Spleen (tissue), 11 donors: ENCODE measurements at regions not wholly inside any gene's neighbourhood (a gene's known extent, or its start where the extent isn't known, plus 50 kb on each side); places are given as distances from the start of the nearest gene placed in this dataset.

Experiments used
- DNase-seq: peaks from one replicate; pipeline ENCODE4 v3.0.0-alpha.2; 2020
- H3K27ac ChIP-seq, 8 donors: fragments of 200-600 bp; sonication (generic) in 7 of 8; 1 replicate in 4 of 8; 2 replicates in 4 of 8; pipeline versions ENCODE4 v1.5.0 to v1.8.0; 2016 to 2021; ENCODE audit warnings: inconsistent platforms in 4 of 8, mild to moderate bottlenecking in 4 of 8, moderate library complexity in 1 of 8
- H3K27me3 ChIP-seq, 7 donors: fragments of 200-600 bp; sonication (generic) in 6 of 7; replicated peaks in 1 of 7; 1 replicate in 4 of 7; 2 replicates in 3 of 7; pipeline versions ENCODE4 v1.5.0 to v1.8.0; 2016 to 2021; ENCODE audit warnings: inconsistent platforms in 3 of 7, mild to moderate bottlenecking in 1 of 7
- H3K36me3 ChIP-seq, 6 donors: fragments of 200-600 bp; sonication (generic) in 5 of 6; 1 replicate in 4 of 6; 2 replicates in 2 of 6; pipeline versions ENCODE4 v1.5.0 to v1.8.0; 2016 to 2021; ENCODE audit warnings: inconsistent platforms in 2 of 6
- H3K4me1 ChIP-seq, 6 donors: fragments of 200-600 bp; sonication (generic) in 5 of 6; 1 replicate in 3 of 6; 2 replicates in 3 of 6; pipeline versions ENCODE4 v1.5.0 to v1.8.0; 2016 to 2021; ENCODE audit warnings: inconsistent platforms in 3 of 6
- H3K4me3 ChIP-seq, 8 donors: fragments of 200-600 bp; sonication (generic) in 7 of 8; 1 replicate in 4 of 8; 2 replicates in 4 of 8; pipeline versions ENCODE4 v1.5.0 to v1.8.0; 2016 to 2021; ENCODE audit warnings: inconsistent platforms in 4 of 8, mild to moderate bottlenecking in 4 of 8, moderate library complexity in 2 of 8
- H3K9me3 ChIP-seq, 8 donors: fragments of 200-600 bp; sonication (generic) in 7 of 8; 1 replicate in 4 of 8; 2 replicates in 4 of 8; pipeline versions ENCODE4 v1.5.0 to v1.8.0; 2016 to 2021; ENCODE audit warnings: inconsistent platforms in 4 of 8
- CTCF ChIP-seq, 11 experiments: fragments of 200-600 bp in 7 of 11; fragments of 450-650 bp in 4 of 11; sonication (generic) in 4 of 11; IDR thresholded peaks in 8 of 11; conservative IDR thresholded peaks in 3 of 11; 1 replicate in 7 of 11; 2 replicates in 4 of 11; pipeline versions ENCODE4 v1.4.0 to v1.8.0; 2016 to 2021; ENCODE audit warnings: antibody characterized with exemption in 11 of 11, inconsistent platforms in 4 of 11, mild to moderate bottlenecking in 1 of 11
- POLR2A ChIP-seq, 3 donors: fragments of 450-650 bp; IDR thresholded peaks; one replicate each; pipeline ENCODE4 v1.5.1; 2017; ENCODE audit warnings: antibody characterized with exemption in 3 of 3, mild to moderate bottlenecking in 1 of 3
- POLR2AphosphoS5 ChIP-seq, 3 donors: sonication (generic); formaldehyde crosslinking; IDR thresholded peaks; one replicate each; pipeline ENCODE4 v1.5.1; 2017; ENCODE audit warnings: antibody characterized with exemption in 3 of 3
- WGBS, 5 donors: extraction: QIAGEN DNeasy Blood & Tissue Kit in 3 of 5; methylation state at CpG; one replicate each; pipeline versions ENCODE4 v1.1.5 to v1.1.7; 2013 to 2018; 5-methylcytosine and 5-hydroxymethylcytosine counted together
- intact Hi-C: fragments of 100-400 bp; cut with DNase I; formaldehyde crosslinking; loops from one replicate; pipeline ENCODE4 v1.15.0; 2023; ENCODE audit warnings: low total_unique reads
- donor health status: healthy with polysubstance abuse.
- donor health status: DM: no; HTN: no; CAD: no; lungs with moderate emphysema.
- donor health status: DM: no; HTN: no; CAD: no.
- donor health status: Bipolar disorder and iron deficiency.
- donor health status: healthy.
- donor health status: DM: no; HTN: no; CAD: no.
- donor health status: DM: yes; HTN: yes; CAD: no.

DNA sequence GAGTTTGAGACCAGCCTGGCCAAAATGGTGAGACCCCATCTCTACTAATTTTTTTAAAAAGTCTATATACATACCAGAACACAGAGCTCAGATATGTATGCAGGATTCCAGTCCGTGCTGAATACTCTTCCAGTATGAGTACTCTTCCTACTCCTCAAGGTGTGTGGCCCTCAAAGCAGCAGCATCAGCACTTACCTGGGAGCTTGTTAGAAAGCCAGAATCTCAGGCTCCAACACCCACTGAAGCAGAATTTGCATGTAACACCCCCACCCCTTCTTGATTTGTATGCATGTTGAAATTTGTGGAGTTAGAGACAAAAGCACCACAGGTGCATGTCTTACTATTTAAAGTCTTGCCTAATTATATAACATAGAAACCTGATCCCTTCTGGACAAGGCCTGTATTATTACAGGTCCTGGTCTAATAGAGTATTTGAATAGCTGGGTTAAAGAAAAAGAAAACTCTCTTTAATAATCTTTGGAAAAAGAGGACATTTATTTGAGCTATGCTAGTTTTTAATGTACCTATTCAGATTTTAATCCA is 50.3 kb upstream of the NFE2L2 start:
- no peak overlapping the region for H3K4me3 ChIP-seq
- peaks cover 0 to 5% (median 0%) of the 10 kb centered on the region in 6 donors for H3K4me1 ChIP-seq
- no peaks in the 10 kb centered on the region for H3K27me3 ChIP-seq
- intact Hi-C loops, result no loop called here
- peaks cover 0 to 3% (median 0%) of the 10 kb centered on the region in 6 donors for H3K36me3 ChIP-seq
- no peaks in the 10 kb centered on the region for H3K9me3 ChIP-seq
- TF ChIP-seq POLR2AphosphoS5 (IDR thresholded peaks at IDR 0.05), result no peak
- no peak for TF ChIP-seq CTCF (IDR thresholded peaks at IDR 0.05 in 8 of 11, conservative IDR thresholded peaks at IDR 0.05 in 3 of 11)
- no peak for TF ChIP-seq POLR2A (IDR thresholded peaks at IDR 0.05)
- no peak overlapping the region for H3K27ac ChIP-seq
- DNase-seq, result no peak
- 79 to 95% (median 85%) methylated on average over 1 of the region's 1 CpG for WGBS, 5 donors

GRCh38 chr2:177315364-177315763 is 50.8 kb upstream of the NFE2L2 start:
- intact Hi-C loops, result no loop called here
- Histone ChIP-seq H3K27ac (no peak overlapping the region), H3K4me1 (no peaks in the 10 kb centered on the region), H3K27me3 (no peaks in the 10 kb centered on the region), H3K36me3 (peaks cover 0 to 3% (median 0%) of the 10 kb centered on the region in 6 donors), H3K4me3 (no peak overlapping the region), H3K9me3 (no peaks in the 10 kb centered on the region)
- DNase-seq, result no peak
- WGBS, 5 donors, result 62 to 95% (median 92%) methylated on average over 3 of the region's 3 CpGs
- TF ChIP-seq CTCF (IDR thresholded peaks at IDR 0.05 in 8 of 11, conservative IDR thresholded peaks at IDR 0.05 in 3 of 11) (no peak), POLR2A (IDR thresholded peaks at IDR 0.05) (no peak), POLR2AphosphoS5 (IDR thresholded peaks at IDR 0.05) (no peak)

GRCh38 chr2:177316756-177317155 is 52.2 kb upstream of the NFE2L2 start:
- intact Hi-C loops, result no loop called here
- no peak for TF ChIP-seq POLR2AphosphoS5 (IDR thresholded peaks at IDR 0.05)
- no peak for TF ChIP-seq POLR2A (IDR thresholded peaks at IDR 0.05)
- no peak for TF ChIP-seq CTCF (IDR thresholded peaks at IDR 0.05 in 8 of 11, conservative IDR thresholded peaks at IDR 0.05 in 3 of 11)
- 93 to 100% (median 96%) methylated on average over 1 of the region's 1 CpG for WGBS, 5 donors
- H3K9me3 ChIP-seq, result no peaks in the 10 kb centered on the region
- H3K4me1 ChIP-seq, result no peaks in the 10 kb centered on the region
- peaks cover 0 to 8% (median 0%) of the 10 kb centered on the region in 6 donors for H3K36me3 ChIP-seq
- no peak overlapping the region for H3K27ac ChIP-seq
- no peak overlapping the region for H3K4me3 ChIP-seq
- no peaks in the 10 kb centered on the region for H3K27me3 ChIP-seq
- no peak for DNase-seq

DNA sequence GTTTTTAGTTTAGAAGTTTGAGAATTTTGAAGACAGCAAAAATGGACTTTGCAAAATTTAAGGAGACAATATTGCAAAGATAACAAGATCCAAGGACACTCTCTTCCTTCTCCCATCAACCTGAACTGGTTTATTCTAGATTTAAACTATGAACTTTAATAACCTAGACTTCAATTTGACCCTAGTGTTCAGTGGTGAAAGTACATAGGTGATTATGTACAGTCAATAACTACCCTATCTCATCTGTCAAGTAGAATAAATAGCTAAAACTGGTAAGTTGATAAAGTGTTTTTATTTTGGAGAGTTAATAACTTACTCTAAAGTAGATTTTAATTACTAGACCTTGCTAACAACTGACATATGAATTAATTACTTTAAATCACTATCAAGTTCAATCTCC is 52.9 kb upstream of the NFE2L2 start:
- TF ChIP-seq POLR2A (IDR thresholded peaks at IDR 0.05) (no peak), POLR2AphosphoS5 (IDR thresholded peaks at IDR 0.05) (no peak), CTCF (IDR thresholded peaks at IDR 0.05 in 8 of 11, conservative IDR thresholded peaks at IDR 0.05 in 3 of 11) (no peak)
- intact Hi-C loops, result no loop called here
- no peak for DNase-seq
- H3K4me3 ChIP-seq, result no peak overlapping the region
- no peak overlapping the region for H3K27ac ChIP-seq
- no peaks in the 10 kb centered on the region for H3K9me3 ChIP-seq
- H3K27me3 ChIP-seq, result no peaks in the 10 kb centered on the region
- H3K4me1 ChIP-seq, result no peaks in the 10 kb centered on the region
- H3K36me3 ChIP-seq, result peaks cover 0 to 14% (median 3%) of the 10 kb centered on the region in 6 donors
